Spleen (tissue), 11 donors: ENCODE measurements at regions not wholly inside any gene's neighbourhood (a gene's known extent, or its start where the extent isn't known, plus 50 kb on each side); places are given as distances from the start of the nearest gene placed in this dataset.

Experiments used
- DNase-seq: peaks from one replicate; pipeline ENCODE4 v3.0.0-alpha.2; 2020
- H3K27ac ChIP-seq, 8 donors: fragments of 200-600 bp; sonication (generic) in 7 of 8; 1 replicate in 4 of 8; 2 replicates in 4 of 8; pipeline versions ENCODE4 v1.5.0 to v1.8.0; 2016 to 2021; ENCODE audit warnings: inconsistent platforms in 4 of 8, mild to moderate bottlenecking in 4 of 8, moderate library complexity in 1 of 8
- H3K27me3 ChIP-seq, 7 donors: fragments of 200-600 bp; sonication (generic) in 6 of 7; replicated peaks in 1 of 7; 1 replicate in 4 of 7; 2 replicates in 3 of 7; pipeline versions ENCODE4 v1.5.0 to v1.8.0; 2016 to 2021; ENCODE audit warnings: inconsistent platforms in 3 of 7, mild to moderate bottlenecking in 1 of 7
- H3K36me3 ChIP-seq, 6 donors: fragments of 200-600 bp; sonication (generic) in 5 of 6; 1 replicate in 4 of 6; 2 replicates in 2 of 6; pipeline versions ENCODE4 v1.5.0 to v1.8.0; 2016 to 2021; ENCODE audit warnings: inconsistent platforms in 2 of 6
- H3K4me1 ChIP-seq, 6 donors: fragments of 200-600 bp; sonication (generic) in 5 of 6; 1 replicate in 3 of 6; 2 replicates in 3 of 6; pipeline versions ENCODE4 v1.5.0 to v1.8.0; 2016 to 2021; ENCODE audit warnings: inconsistent platforms in 3 of 6
- H3K4me3 ChIP-seq, 8 donors: fragments of 200-600 bp; sonication (generic) in 7 of 8; 1 replicate in 4 of 8; 2 replicates in 4 of 8; pipeline versions ENCODE4 v1.5.0 to v1.8.0; 2016 to 2021; ENCODE audit warnings: inconsistent platforms in 4 of 8, mild to moderate bottlenecking in 4 of 8, moderate library complexity in 2 of 8
- H3K9me3 ChIP-seq, 8 donors: fragments of 200-600 bp; sonication (generic) in 7 of 8; 1 replicate in 4 of 8; 2 replicates in 4 of 8; pipeline versions ENCODE4 v1.5.0 to v1.8.0; 2016 to 2021; ENCODE audit warnings: inconsistent platforms in 4 of 8
- CTCF ChIP-seq, 11 experiments: fragments of 200-600 bp in 7 of 11; fragments of 450-650 bp in 4 of 11; sonication (generic) in 4 of 11; IDR thresholded peaks in 8 of 11; conservative IDR thresholded peaks in 3 of 11; 1 replicate in 7 of 11; 2 replicates in 4 of 11; pipeline versions ENCODE4 v1.4.0 to v1.8.0; 2016 to 2021; ENCODE audit warnings: antibody characterized with exemption in 11 of 11, inconsistent platforms in 4 of 11, mild to moderate bottlenecking in 1 of 11
- POLR2A ChIP-seq, 3 donors: fragments of 450-650 bp; IDR thresholded peaks; one replicate each; pipeline ENCODE4 v1.5.1; 2017; ENCODE audit warnings: antibody characterized with exemption in 3 of 3, mild to moderate bottlenecking in 1 of 3
- POLR2AphosphoS5 ChIP-seq, 3 donors: sonication (generic); formaldehyde crosslinking; IDR thresholded peaks; one replicate each; pipeline ENCODE4 v1.5.1; 2017; ENCODE audit warnings: antibody characterized with exemption in 3 of 3
- WGBS, 5 donors: extraction: QIAGEN DNeasy Blood & Tissue Kit in 3 of 5; methylation state at CpG; one replicate each; pipeline versions ENCODE4 v1.1.5 to v1.1.7; 2013 to 2018; 5-methylcytosine and 5-hydroxymethylcytosine counted together
- intact Hi-C: fragments of 100-400 bp; cut with DNase I; formaldehyde crosslinking; loops from one replicate; pipeline ENCODE4 v1.15.0; 2023; ENCODE audit warnings: low total_unique reads
- donor health status: healthy with polysubstance abuse.
- donor health status: DM: no; HTN: no; CAD: no; lungs with moderate emphysema.
- donor health status: DM: no; HTN: no; CAD: no.
- donor health status: Bipolar disorder and iron deficiency.
- donor health status: healthy.
- donor health status: DM: no; HTN: no; CAD: no.
- donor health status: DM: yes; HTN: yes; CAD: no.

GRCh38 chr13:108018371-108018870 is 196.9 kb downstream of the LIG4 start:
- TF ChIP-seq POLR2AphosphoS5 (IDR thresholded peaks at IDR 0.05) (no peak), POLR2A (IDR thresholded peaks at IDR 0.05) (no peak), CTCF (IDR thresholded peaks at IDR 0.05 in 8 of 11, conservative IDR thresholded peaks at IDR 0.05 in 3 of 11) (no peak)
- no peaks in the 10 kb centered on the region for H3K27me3 ChIP-seq

GRCh38 chr13:108006619-108007018 is 208.7 kb downstream of the LIG4 start:
- no peak for DNase-seq
- Histone ChIP-seq H3K9me3 (peaks cover 0 to 40% (median 9%) of the 10 kb centered on the region in 8 donors), H3K4me3 (no peak overlapping the region), H3K36me3 (no peaks in the 10 kb centered on the region), H3K27me3 (no peaks in the 10 kb centered on the region), H3K4me1 (no peaks in the 10 kb centered on the region), H3K27ac (no peak overlapping the region)
- intact Hi-C loops, result no loop called here
- TF ChIP-seq POLR2AphosphoS5 (IDR thresholded peaks at IDR 0.05) (no peak), POLR2A (IDR thresholded peaks at IDR 0.05) (no peak), CTCF (IDR thresholded peaks at IDR 0.05 in 8 of 11, conservative IDR thresholded peaks at IDR 0.05 in 3 of 11) (no peak)
- WGBS, 5 donors, result 83 to 89% (median 85%) methylated on average over 9 of the region's 9 CpGs

More at GRCh38 chr13:108018371-108018870, 196.9 kb downstream of the LIG4 start:
- intact Hi-C loops, result no loop called here
- Histone ChIP-seq H3K27ac (no peak overlapping the region), H3K36me3 (no peaks in the 10 kb centered on the region), H3K9me3 (peaks cover 0 to 44% (median 29%) of the 10 kb centered on the region in 8 donors), H3K4me1 (no peaks in the 10 kb centered on the region), H3K4me3 (no peak overlapping the region)
- no peak for DNase-seq
- 84 to 93% (median 85%) methylated on average over 2 of the region's 2 CpGs for WGBS, 5 donors

- intact Hi-C loops, result no loop called here
- TF ChIP-seq POLR2A (IDR thresholded peaks at IDR 0.05) (no peak), CTCF (IDR thresholded peaks at IDR 0.05 in 8 of 11, conservative IDR thresholded peaks at IDR 0.05 in 3 of 11) (no peak), POLR2AphosphoS5 (IDR thresholded peaks at IDR 0.05) (no peak)
- Histone ChIP-seq H3K4me3 (no peak overlapping the region), H3K4me1 (no peaks in the 10 kb centered on the region), H3K27me3 (no peaks in the 10 kb centered on the region), H3K9me3 (peaks cover 0 to 45% (median 13%) of the 10 kb centered on the region in 8 donors), H3K36me3 (no peaks in the 10 kb centered on the region), H3K27ac (no peak overlapping the region)
- no peak for DNase-seq
- WGBS, 5 donors, result 69 to 81% (median 73%) methylated on average over 3 of the region's 3 CpGs
Observed at GRCh38 chr13:108005231-108005630, 210.1 kb downstream of the LIG4 start.

- 49 to 90% (median 63%) methylated on average over 3 of the region's 3 CpGs for WGBS, 5 donors
Observed at GRCh38 chr13:108003626-108004025, 211.7 kb downstream of the LIG4 start.

More at GRCh38 chr13:108003626-108004025, 211.7 kb downstream of the LIG4 start:
- Histone ChIP-seq H3K36me3 (no peaks in the 10 kb centered on the region), H3K27ac (no peak overlapping the region), H3K9me3 (peaks cover 0 to 52% (median 11%) of the 10 kb centered on the region in 8 donors), H3K27me3 (no peaks in the 10 kb centered on the region), H3K4me1 (no peaks in the 10 kb centered on the region), H3K4me3 (no peak overlapping the region)
- no peak for DNase-seq
- TF ChIP-seq CTCF (IDR thresholded peaks at IDR 0.05 in 8 of 11, conservative IDR thresholded peaks at IDR 0.05 in 3 of 11) (no peak), POLR2AphosphoS5 (IDR thresholded peaks at IDR 0.05) (no peak)
- intact Hi-C loops, result no loop called here
